ENCODE measurements at regions not wholly inside any gene's neighbourhood (a gene's known extent, or its start where the extent isn't known, plus 50 kb on each side); places are given as distances from the start of the nearest gene placed in this dataset.

- TF ChIP-seq EZH2 (IDR thresholded peaks at IDR 0.05; ENCODE audit: borderline replicate concordance, insufficient read depth, low read depth, low read length, poor library complexity, severe bottlenecking) (no peak), CTCF (IDR thresholded peaks at IDR 0.05) (peak; percentile 90)
- no peaks in the 10 kb centered on the region for H3K9me3 ChIP-seq (ENCODE audit: control extremely low read depth in 1 of 3, control insufficient read depth in 2 of 3, insufficient read depth in 1 of 3, low read length in 2 of 3)
- Mint-ChIP-seq H3K27ac (no peak overlapping the region), H3K27me3 (no peaks in the 10 kb centered on the region), H3K9me3 (ENCODE audit: insufficient read depth) (no peaks in the 10 kb centered on the region), H3K4me1 (no peaks in the 10 kb centered on the region), H3K4me3 (no peak overlapping the region)
- H3K4me3 ChIP-seq (ENCODE audit: control extremely low read depth in 1 of 5, extremely low read depth in 1 of 5, insufficient read depth in 1 of 5, low read depth in 2 of 5, low read length in 4 of 5) = no peak overlapping the region
- intact Hi-C loops (cut with micrococcal nuclease) = loop anchor here (5.0 to 10.0 kb wide), 2 partner anchors 1400 to 1563 kb away; partner anchors contain the start of gene TMEM132B
- no peaks in the 10 kb centered on the region for H3K79me2 ChIP-seq (ENCODE audit: control insufficient read depth, insufficient read depth, low read length)
- H4K20me1 ChIP-seq (ENCODE audit: control insufficient read depth, insufficient read depth, low read length, poor library complexity, severe bottlenecking) = no peaks in the 10 kb centered on the region
- POLR2A ChIA-PET = no interaction called here
- no peaks in the 10 kb centered on the region for H3K36me3 ChIP-seq (replicated peaks in 1 of 2; ENCODE audit: control extremely low read depth in 1 of 2, control insufficient read depth in 1 of 2, extremely low read depth in 1 of 2, insufficient read depth in 2 of 2, low read length in 1 of 2)
- no peak overlapping the region for H3K9ac ChIP-seq (ENCODE audit: low read length)
- CTCF ChIA-PET = interaction anchor here (0.7 to 2.0 kb wide), 12 partner anchors 8 to 112 kb away, joined by 3 to 11 read pairs (median 4); no protein-coding TSS in a partner anchor
- H3K4me2 ChIP-seq (replicated peaks; ENCODE audit: low read depth, low read length, poor library complexity, severe bottlenecking) = no peak overlapping the region
- DNase-seq (peak; percentile 32), ATAC-seq (ENCODE audit: low read depth) (no peak)
- H3K4me1 ChIP-seq (ENCODE audit: control insufficient read depth in 2 of 2, insufficient read depth in 2 of 2, low read length in 2 of 2) = no peaks in the 10 kb centered on the region
- no peaks in the 10 kb centered on the region for H3K27me3 ChIP-seq (replicated peaks in 1 of 4; ENCODE audit: control extremely low read depth in 1 of 4, control insufficient read depth in 3 of 4, insufficient read depth in 4 of 4, low read length in 3 of 4)
- no peak overlapping the region for H2AFZ ChIP-seq (ENCODE audit: insufficient read depth, low read depth, low read length, poor library complexity, severe bottlenecking)
- H3K27ac ChIP-seq (ENCODE audit: low read length in 2 of 2) = no peak overlapping the region
- WGBS (ENCODE audit: insufficient coverage) = no CpG with 5 or more reads among the region's 11 CpGs
Observed at GRCh38 chr12:126747530-126748149, 1519.3 kb upstream of the TMEM132C start.

- TF ChIP-seq CTCF (IDR thresholded peaks at IDR 0.05) (no peak), EZH2 (IDR thresholded peaks at IDR 0.05; ENCODE audit: borderline replicate concordance, insufficient read depth, low read depth, low read length, poor library complexity, severe bottlenecking) (no peak)
- H3K9me3 Mint-ChIP-seq (ENCODE audit: insufficient read depth) = no peaks in the 10 kb centered on the region
- POLR2A ChIA-PET = no interaction called here
- H3K27ac Mint-ChIP-seq = no peak overlapping the region
- no peaks in the 10 kb centered on the region for H3K4me1 ChIP-seq (ENCODE audit: control insufficient read depth in 2 of 2, insufficient read depth in 2 of 2, low read length in 2 of 2)
- CTCF ChIA-PET = no interaction called here
- no CpG with 5 or more reads among the region's 4 CpGs for WGBS (ENCODE audit: insufficient coverage)
- no peak overlapping the region for H2AFZ ChIP-seq (ENCODE audit: insufficient read depth, low read depth, low read length, poor library complexity, severe bottlenecking)
- no peak overlapping the region for H3K4me3 ChIP-seq (ENCODE audit: control extremely low read depth in 1 of 5, extremely low read depth in 1 of 5, insufficient read depth in 1 of 5, low read depth in 2 of 5, low read length in 4 of 5)
- H3K27me3 ChIP-seq (replicated peaks in 1 of 4; ENCODE audit: control extremely low read depth in 1 of 4, control insufficient read depth in 3 of 4, insufficient read depth in 4 of 4, low read length in 3 of 4) = no peaks in the 10 kb centered on the region
- no peak for DNase-seq
- no peaks in the 10 kb centered on the region for H3K9me3 ChIP-seq (ENCODE audit: control extremely low read depth in 1 of 3, control insufficient read depth in 2 of 3, insufficient read depth in 1 of 3, low read length in 2 of 3)
- H3K36me3 ChIP-seq (replicated peaks in 1 of 2; ENCODE audit: control extremely low read depth in 1 of 2, control insufficient read depth in 1 of 2, extremely low read depth in 1 of 2, insufficient read depth in 2 of 2, low read length in 1 of 2) = no peaks in the 10 kb centered on the region
- no peak overlapping the region for H3K4me3 Mint-ChIP-seq
- no peak overlapping the region for H3K4me2 ChIP-seq (replicated peaks; ENCODE audit: low read depth, low read length, poor library complexity, severe bottlenecking)
- no peak overlapping the region for H3K9ac ChIP-seq (ENCODE audit: low read length)
- ATAC-seq (ENCODE audit: low read depth) = no peak
- H3K27me3 Mint-ChIP-seq = no peaks in the 10 kb centered on the region
- H3K79me2 ChIP-seq (ENCODE audit: control insufficient read depth, insufficient read depth, low read length) = no peaks in the 10 kb centered on the region
- no peak overlapping the region for H3K27ac ChIP-seq (ENCODE audit: low read length in 2 of 2)
- intact Hi-C loops (cut with micrococcal nuclease) = no loop called here
- H4K20me1 ChIP-seq (ENCODE audit: control insufficient read depth, insufficient read depth, low read length, poor library complexity, severe bottlenecking) = no peaks in the 10 kb centered on the region
- no peaks in the 10 kb centered on the region for H3K4me1 Mint-ChIP-seq
Observed at GRCh38 chr12:126752021-126752420, 1514.9 kb upstream of the TMEM132C start.

Measured in B cell (primary cell).